Fibroblast of upper back skin (primary cell): ENCODE measurements at regions not wholly inside any gene's neighbourhood (a gene's known extent, or its start where the extent isn't known, plus 50 kb on each side); places are given as distances from the start of the nearest gene placed in this dataset.

Experiments used
- DNase-seq: peaks from one replicate; pipeline ENCODE4 v3.0.0-alpha.2; 2013

GRCh38 chr5:6806668-6807067 is 93.4 kb downstream of the TENT4A start:
- DNase-seq, result no peak

GRCh38 chr5:6808462-6808861 is 95.2 kb downstream of the TENT4A start:
- no peak for DNase-seq

GRCh38 chr5:6810641-6811405 is 97.6 kb downstream of the TENT4A start:
- DNase-seq, result no peak

GRCh38 chr5:6812091-6812490 is 98.9 kb downstream of the TENT4A start:
- no peak for DNase-seq

GRCh38 chr5:6812800-6813731 is 99.8 kb downstream of the TENT4A start:
- peak; percentile 15 for DNase-seq

- DNase-seq, result no peak
Observed at GRCh38 chr5:6814816-6815215, 101.6 kb downstream of the TENT4A start.

- DNase-seq, result no peak
Observed at GRCh38 chr5:6818594-6819511, 105.6 kb downstream of the TENT4A start.

- DNase-seq, result no peak
Observed at GRCh38 chr5:6819521-6819920, 106.3 kb downstream of the TENT4A start.

GRCh38 chr5:6820851-6821479 is 107.7 kb downstream of the TENT4A start:
- DNase-seq, result no peak

GRCh38 chr5:6822068-6822467 is 108.8 kb downstream of the TENT4A start:
- no peak for DNase-seq

GRCh38 chr5:6822556-6823343 is 109.5 kb downstream of the TENT4A start:
- no peak for DNase-seq

- no peak for DNase-seq
Observed at GRCh38 chr5:6823996-6824395, 110.8 kb downstream of the TENT4A start.

- DNase-seq, result no peak
Observed at GRCh38 chr5:6825678-6826244, 112.5 kb downstream of the TENT4A start.

GRCh38 chr5:6826756-6827155 is 113.5 kb downstream of the TENT4A start:
- DNase-seq, result no peak

- DNase-seq, result no peak
Observed at GRCh38 chr5:6827526-6828219, 114.4 kb downstream of the TENT4A start.

GRCh38 chr5:6829150-6829784 is 116.0 kb downstream of the TENT4A start:
- no peak for DNase-seq

GRCh38 chr5:6830643-6831239 is 117.5 kb downstream of the TENT4A start:
- DNase-seq, result no peak

GRCh38 chr5:6831678-6832671 is 118.7 kb downstream of the TENT4A start:
- DNase-seq, result no peak
